H1 (cell line): ENCODE measurements at regions not wholly inside any gene's neighbourhood (a gene's known extent, or its start where the extent isn't known, plus 50 kb on each side); places are given as distances from the start of the nearest gene placed in this dataset.

Experiments
- ATF2 ChIP-seq: IDR thresholded peaks from 2 replicates; pipeline ENCODE4 v1.6.1; 2012; ENCODE audit warnings: low read length, inconsistent platforms
- BACH1 ChIP-seq: IDR thresholded peaks from 2 replicates; pipeline ENCODE4 v1.6.1; 2012; ENCODE audit warnings: low read length, improper control_type of control experiment
- CEBPB ChIP-seq: IDR thresholded peaks from 2 replicates; pipeline ENCODE4 v1.6.1; 2012; ENCODE audit warnings: low read depth, low read length
- EP300 ChIP-seq, 2 experiments: IDR thresholded peaks; 1 replicate in 1 of 2; 2 replicates in 1 of 2; pipeline ENCODE4 v1.6.1; 2011 to 2012; ENCODE audit warnings: low read depth in 2 of 2, low read length in 2 of 2, mild to moderate bottlenecking in 2 of 2, borderline replicate concordance in 1 of 2, inconsistent platforms in 1 of 2, moderate library complexity in 1 of 2
- KDM4A ChIP-seq: IDR thresholded peaks from one replicate; pipeline ENCODE4 v1.7.1; 2012; ENCODE audit warnings: low read depth, mild to moderate bottlenecking, moderate library complexity, low read length, inconsistent platforms; ENCODE audit not compliant: severe bottlenecking
- MAFK ChIP-seq: IDR thresholded peaks from 2 replicates; pipeline ENCODE4 v1.6.1; 2012; ENCODE audit warnings: low read depth, mild to moderate bottlenecking, improper control_type of control experiment, low read length
- MAX ChIP-seq: IDR thresholded peaks from 2 replicates; pipeline ENCODE4 v1.6.1; 2012; ENCODE audit warnings: inconsistent platforms

DNA sequence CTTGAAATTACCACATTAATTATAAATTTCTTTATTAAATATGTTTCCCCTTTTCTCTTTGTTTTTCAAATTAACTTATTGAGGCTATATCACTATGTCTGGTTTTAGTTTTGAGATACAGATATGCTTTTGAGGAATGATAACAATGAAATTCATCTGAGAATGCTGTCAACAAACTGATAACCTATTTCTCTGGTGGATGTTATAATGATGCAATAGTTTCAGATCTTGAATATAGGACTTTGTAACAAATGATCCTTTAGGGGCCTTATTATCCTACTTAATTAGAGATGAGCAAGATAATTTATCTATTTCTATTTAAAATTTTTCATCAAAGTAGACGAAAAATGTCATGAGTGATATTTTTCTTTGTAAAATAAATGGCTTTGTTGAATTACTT lies 123.7 kb downstream of the MAGEB17 start (continued):
- TF ChIP-seq KDM4A = no peak
- TF ChIP-seq ATF2 = no peak
- TF ChIP-seq EP300 (IDR thresholded peaks at IDR 0.05; ENCODE audit: borderline replicate concordance in 1 of 2, low read depth in 2 of 2, low read length in 2 of 2) = no peak
- TF ChIP-seq MAFK = no peak
- TF ChIP-seq BACH1 = no peak
- no peak for TF ChIP-seq MAX
- TF ChIP-seq CEBPB = no peak
